Endothelial cell of umbilical vein (primary cell): ENCODE measurements at regions not wholly inside any gene's neighbourhood (a gene's known extent, or its start where the extent isn't known, plus 50 kb on each side); places are given as distances from the start of the nearest gene placed in this dataset.

ENCODE experiments used
- BruUV-seq: library from RNA; stranded (reverse); fragments of 400-500 nt; replicated peaks from 2 replicates; lab custom pipeline; 2021; lab: Mats Ljungman, UMichigan
- CTCF ChIA-PET: fragments of 300-600, 350-600 bp; sonication (Branson Sonifier 250); formaldehyde crosslinking; loops from one replicate; lab custom pipeline; 2021; ENCODE audit warnings: antibody characterized with exemption, inconsistent platforms; lab: Charles Lee
- POLR2A ChIA-PET: fragments of 300-600, 350-600 bp; sonication (Branson Sonifier 250); formaldehyde crosslinking; loops from one replicate; lab custom pipeline; 2021; ENCODE audit warnings: antibody characterized with exemption, inconsistent platforms; lab: Charles Lee
- DNase-seq: peaks from one replicate; pipeline ENCODE4 v3.0.0-alpha.2; 2011; ENCODE audit warnings: low read depth, low spot score
- FAIRE-seq: peaks from 2 replicates; lab custom pipeline; 2011; peaks lifted over from hg19 to GRCh38; lab: Jason Lieb, UNC
- H2AFZ ChIP-seq: 2 replicates; pipeline ENCODE4 v1.6.0; 2012; ENCODE audit warnings: low read depth, low read length, control low read depth, inconsistent platforms
- H3K27ac ChIP-seq: 2 replicates; pipeline ENCODE4 v1.5.1; 2011; ENCODE audit warnings: low read depth, mild to moderate bottlenecking, control low read depth, low read length, moderate library complexity; ENCODE audit not compliant: insufficient read depth
- H3K27me3 ChIP-seq, 2 experiments: 2 replicates each; pipeline versions ENCODE4 v1.6.0 to v1.6.1; 2011; ENCODE audit warnings: low read length in 2 of 2, mixed read lengths in 1 of 2; ENCODE audit not compliant: control insufficient read depth in 2 of 2, insufficient read depth in 2 of 2
- H3K36me3 ChIP-seq, 2 experiments: 2 replicates in 1 of 2; 3 replicates in 1 of 2; pipeline ENCODE4 v1.5.1; 2011; ENCODE audit warnings: low read length in 2 of 2, mild to moderate bottlenecking in 1 of 2, moderate library complexity in 1 of 2; ENCODE audit not compliant: control insufficient read depth in 2 of 2, insufficient read depth in 2 of 2; ENCODE audit errors: extremely low read depth in 1 of 2
- H3K4me1 ChIP-seq: 3 replicates; pipeline ENCODE4 v1.5.1; 2011; ENCODE audit warnings: mild to moderate bottlenecking, low read length; ENCODE audit not compliant: control insufficient read depth, insufficient read depth; ENCODE audit errors: extremely low read depth
- H3K4me2 ChIP-seq: 2 replicates; pipeline ENCODE4 v1.6.1; 2011; ENCODE audit warnings: low read length, control low read depth, mixed read lengths; ENCODE audit not compliant: insufficient read depth
- H3K4me3 ChIP-seq, 3 experiments: fragments of 200-600 bp in 1 of 3; sonication (generic), shearing (Covaris generic) in 1 of 3; replicated peaks in 1 of 3; 2 replicates each; pipeline ENCODE4 v1.5.1; 2011 to 2016; ENCODE audit warnings: control low read depth in 3 of 3, low read length in 3 of 3, mild to moderate bottlenecking in 2 of 3, inconsistent platforms in 1 of 3, low read depth in 1 of 3, moderate library complexity in 1 of 3; ENCODE audit not compliant: insufficient read depth in 1 of 3
- H3K79me2 ChIP-seq: 2 replicates; pipeline ENCODE4 v1.6.0; 2012; ENCODE audit warnings: low read length, inconsistent platforms; ENCODE audit not compliant: control insufficient read depth, insufficient read depth
- H3K9ac ChIP-seq: replicated peaks from 2 replicates; pipeline ENCODE3; 2011; ENCODE audit warnings: low read length, control low read depth; ENCODE audit not compliant: insufficient read depth; ENCODE audit errors: extremely low read depth
- H3K9me1 ChIP-seq: replicated peaks from 3 replicates; pipeline ENCODE4 v1.6.0; 2011; ENCODE audit warnings: mild to moderate bottlenecking, low read length; ENCODE audit not compliant: control insufficient read depth, insufficient read depth; ENCODE audit errors: extremely low read depth
- H3K9me3 ChIP-seq: replicated peaks from 2 replicates; pipeline ENCODE4 v1.5.1; 2012; ENCODE audit warnings: low read length, inconsistent platforms; ENCODE audit not compliant: control insufficient read depth, insufficient read depth
- H4K20me1 ChIP-seq: replicated peaks from 2 replicates; pipeline ENCODE3; 2011; ENCODE audit warnings: mild to moderate bottlenecking, low read length; ENCODE audit not compliant: control insufficient read depth, insufficient read depth; ENCODE audit errors: extremely low read depth
- CTCF ChIP-seq, 2 donors: IDR thresholded peaks; 1 replicate in 1 of 2; 2 replicates in 1 of 2; pipeline ENCODE4 v1.5.1; 2011; ENCODE audit warnings: low read length in 2 of 2, mild to moderate bottlenecking in 2 of 2, moderate library complexity in 2 of 2, control low read depth in 1 of 2, inconsistent platforms in 1 of 2, low read depth in 1 of 2; ENCODE audit not compliant: insufficient read depth in 1 of 2; ENCODE audit errors: extremely low read depth in 1 of 2
- EZH2 ChIP-seq: IDR thresholded peaks from 2 replicates; pipeline ENCODE4 v1.6.1; 2012; ENCODE audit warnings: borderline replicate concordance, low read depth, mild to moderate bottlenecking, moderate library complexity, low read length, inconsistent platforms; ENCODE audit not compliant: severe bottlenecking
- FOS ChIP-seq: IDR thresholded peaks from 2 replicates; pipeline ENCODE4 v1.6.1; 2011; ENCODE audit warnings: mild to moderate bottlenecking, low read length, moderate library complexity, borderline replicate concordance; ENCODE audit not compliant: insufficient read depth
- GATA2 ChIP-seq: IDR thresholded peaks from 2 replicates; pipeline ENCODE4 v1.7.0; 2011; ENCODE audit warnings: low read depth, mild to moderate bottlenecking, moderate library complexity, mixed read lengths, low read length; ENCODE audit not compliant: insufficient read length, insufficient read depth
- JUN ChIP-seq: IDR thresholded peaks from 2 replicates; pipeline ENCODE4 v1.6.1; 2011; ENCODE audit warnings: borderline replicate concordance, low read depth; ENCODE audit not compliant: insufficient read length, insufficient read depth
- MAX ChIP-seq: IDR thresholded peaks from 2 replicates; pipeline ENCODE4 v1.6.1; 2011; ENCODE audit not compliant: insufficient read depth, insufficient read length
- MYC ChIP-seq: IDR thresholded peaks from one replicate; pipeline ENCODE4 v1.6.1; 2011; ENCODE audit warnings: mild to moderate bottlenecking, low read depth, low read length
- POLR2A ChIP-seq: IDR thresholded peaks from 2 replicates; pipeline ENCODE4 v1.6.1; 2012; ENCODE audit warnings: low read depth, mild to moderate bottlenecking, control low read depth, low read length
- POLR2AphosphoS5 ChIP-seq: IDR thresholded peaks from 2 replicates; pipeline ENCODE4 v1.6.1; 2012; ENCODE audit warnings: low read depth, mild to moderate bottlenecking, control low read depth, low read length, moderate library complexity; ENCODE audit not compliant: insufficient read depth
- dilution Hi-C: fragments of 300-500 bp; cut with MboI; formaldehyde crosslinking; loops from one replicate; pipeline ENCODE4 v1.15.0; 2019; ENCODE audit warnings: low sequenced_read_pairs; ENCODE audit not compliant: extremely low pct_ligation_motif_present
- intact Hi-C: fragments of 100-400 bp; cut with micrococcal nuclease; formaldehyde crosslinking; loops from one replicate; pipeline ENCODE4 v1.10.0; 2022

- CTCF ChIA-PET, result no interaction called here
- Histone ChIP-seq H3K27me3 (no peaks in the 10 kb centered on the region), H3K9me1 (no peaks in the 10 kb centered on the region), H3K9me3 (no peaks in the 10 kb centered on the region), H2AFZ (no peak overlapping the region), H3K27ac (no peak overlapping the region), H3K36me3 (no peaks in the 10 kb centered on the region), H3K79me2 (no peaks in the 10 kb centered on the region), H4K20me1 (no peaks in the 10 kb centered on the region), H3K4me3 (no peak overlapping the region), H3K9ac (no peak overlapping the region), H3K4me1 (no peaks in the 10 kb centered on the region), H3K4me2 (no peak overlapping the region)
- dilution Hi-C loops (no loop called here), intact Hi-C loops (no loop called here)
- POLR2A ChIA-PET, result no interaction called here
- DNase-seq, result no peak
- BruUV-seq, result no TSS peak
- FAIRE-seq, result no peak
- TF ChIP-seq MYC, result no peak
- TF ChIP-seq POLR2A, result no peak
- TF ChIP-seq MAX, result no peak
- no peak for TF ChIP-seq EZH2
- TF ChIP-seq JUN, result no peak
- no peak for TF ChIP-seq FOS
- no peak for TF ChIP-seq GATA2
- TF ChIP-seq POLR2AphosphoS5, result no peak
These were observed 228.4 kb upstream of the NR5A2 start for GRCh38 chr1:199799116-199799515.

- BruUV-seq, result no TSS peak
- no peak overlapping the region for H3K4me2 ChIP-seq
- H3K27ac ChIP-seq, result no peak overlapping the region
- H3K9me3 ChIP-seq, result no peaks in the 10 kb centered on the region
- no peak overlapping the region for H3K4me3 ChIP-seq
- dilution Hi-C loops (no loop called here), intact Hi-C loops (no loop called here)
- no peaks in the 10 kb centered on the region for H3K9me1 ChIP-seq
- no peak for TF ChIP-seq FOS
- no peak for TF ChIP-seq POLR2A
- no peak for TF ChIP-seq MAX
- TF ChIP-seq JUN, result no peak
- no peak for TF ChIP-seq EZH2
- TF ChIP-seq MYC, result no peak
- no peak for TF ChIP-seq GATA2
- no peak for TF ChIP-seq CTCF (IDR thresholded peaks at IDR 0.05; ENCODE audit: extremely low read depth in 1 of 2, insufficient read depth in 1 of 2, low read depth in 1 of 2, low read length in 2 of 2)
- no peak for TF ChIP-seq POLR2AphosphoS5
- no peaks in the 10 kb centered on the region for H3K36me3 ChIP-seq
- DNase-seq (no peak), FAIRE-seq (no peak)
- POLR2A ChIA-PET, result no interaction called here
- no peaks in the 10 kb centered on the region for H3K27me3 ChIP-seq
- CTCF ChIA-PET, result interaction anchor here (0.9 to 1.2 kb wide), 2 partner anchors 16 to 120 kb away, joined by 3 to 4 read pairs; no protein-coding TSS in a partner anchor
- H4K20me1 ChIP-seq, result no peaks in the 10 kb centered on the region
- no peaks in the 10 kb centered on the region for H3K79me2 ChIP-seq
- no peak overlapping the region for H2AFZ ChIP-seq
- no peaks in the 10 kb centered on the region for H3K4me1 ChIP-seq
- no peak overlapping the region for H3K9ac ChIP-seq
These were observed 223.0 kb upstream of the NR5A2 start for GRCh38 chr1:199804526-199804925.
